ENCODE measurements at regions not wholly inside any gene's neighbourhood (a gene's known extent, or its start where the extent isn't known, plus 50 kb on each side); places are given as distances from the start of the nearest gene placed in this dataset.

- TF ChIP-seq JUND (IDR thresholded peaks at IDR 0.05) (no peak), MAX (IDR thresholded peaks at IDR 0.05) (no peak), CTCF (IDR thresholded peaks at IDR 0.05; ENCODE audit: low read depth, low read length, missing input control) (no peak)
Measured at GRCh38 chr2:8589721-8590120, 92.1 kb upstream of the ID2 start.
